HG02973 (cell line): ENCODE measurements at regions not wholly inside any gene's neighbourhood (a gene's known extent, or its start where the extent isn't known, plus 50 kb on each side); places are given as distances from the start of the nearest gene placed in this dataset.

Experiments
- ATAC-seq: cut with Tn5 transposase; IDR thresholded peaks from one replicate; pipeline ENCODE4 v1.9.1; 2021; ENCODE audit warnings: moderate library complexity; ENCODE audit not compliant: unreplicated experiment

- no peak for ATAC-seq
These were observed 315.5 kb downstream of the GPATCH2 start for GRCh38 chr1:217315346-217315745.

- ATAC-seq, result no peak
These were observed 317.8 kb downstream of the GPATCH2 start for GRCh38 chr1:217313096-217313495.

- ATAC-seq, result no peak
These were observed 319.1 kb downstream of the GPATCH2 start for GRCh38 chr1:217311766-217312165.

- ATAC-seq, result no peak
These were observed 319.6 kb downstream of the GPATCH2 start for GRCh38 chr1:217311269-217311668.

- no peak for ATAC-seq
These were observed 349.6 kb downstream of the GPATCH2 start for GRCh38 chr1:217281332-217281731.

- no peak for ATAC-seq
These were observed 355.1 kb downstream of the GPATCH2 start for GRCh38 chr1:217275655-217276398.

- no peak for ATAC-seq
These were observed 355.8 kb downstream of the GPATCH2 start for GRCh38 chr1:217274927-217275654.

GRCh38 chr1:217274416-217274815, 356.5 kb downstream of the GPATCH2 start:
- no peak for ATAC-seq

- no peak for ATAC-seq
These were observed 357.0 kb downstream of the GPATCH2 start for GRCh38 chr1:217273866-217274265.

- ATAC-seq, result no peak
These were observed 358.5 kb downstream of the GPATCH2 start for GRCh38 chr1:217272385-217272784.

- ATAC-seq, result no peak
These were observed 360.8 kb downstream of the GPATCH2 start for GRCh38 chr1:217270101-217270500.

- ATAC-seq, result no peak
These were observed 362.8 kb downstream of the GPATCH2 start for GRCh38 chr1:217268058-217268457.

- ATAC-seq, result no peak
These were observed 369.3 kb downstream of the GPATCH2 start for GRCh38 chr1:217261636-217262035.

- ATAC-seq, result no peak
These were observed 370.2 kb downstream of the GPATCH2 start for GRCh38 chr1:217260676-217261075.

- no peak for ATAC-seq
These were observed 376.9 kb downstream of the GPATCH2 start for GRCh38 chr1:217253985-217254384.

- no peak for ATAC-seq
These were observed 377.5 kb downstream of the GPATCH2 start for GRCh38 chr1:217253351-217253750.

GRCh38 chr1:217251121-217251520, 379.8 kb downstream of the GPATCH2 start:
- no peak for ATAC-seq

- no peak for ATAC-seq
These were observed 381.0 kb downstream of the GPATCH2 start for GRCh38 chr1:217249857-217250256.

GRCh38 chr1:217244971-217245370, 385.9 kb downstream of the GPATCH2 start:
- no peak for ATAC-seq

GRCh38 chr1:217240656-217241055, 390.2 kb downstream of the GPATCH2 start:
- ATAC-seq, result no peak

- ATAC-seq, result no peak
These were observed 391.9 kb downstream of the GPATCH2 start for GRCh38 chr1:217238945-217239344.

- no peak for ATAC-seq
These were observed 400.5 kb downstream of the GPATCH2 start for GRCh38 chr1:217230412-217230811.
